ENCODE measurements at regions not wholly inside any gene's neighbourhood (a gene's known extent, or its start where the extent isn't known, plus 50 kb on each side); places are given as distances from the start of the nearest gene placed in this dataset.

- peaks cover 0 to 48% (median 4%) of the 10 kb centered on the region in 4 donors for H3K4me1 ChIP-seq
- H3K9me3 ChIP-seq, result peaks cover 0 to 15% (median 12%) of the 10 kb centered on the region in 3 donors
- no peak for DNase-seq
- no peak for TF ChIP-seq CTCF (IDR thresholded peaks at IDR 0.05)
- no peaks in the 10 kb centered on the region for H3K36me3 ChIP-seq
- no peak overlapping the region for H3K4me3 ChIP-seq
- H3K27ac ChIP-seq, result peak overlapping the region in 1 of 2 donors; percentile 51
- H3K27me3 ChIP-seq, result no peaks in the 10 kb centered on the region
- intact Hi-C loops (cut with DNase I; ENCODE audit: low total_unique reads), result no loop called here
These were observed 229.1 kb downstream of the DEPDC1B start for GRCh38 chr5:60470881-60471280.

- intact Hi-C loops (cut with DNase I; ENCODE audit: low total_unique reads), result no loop called here
- H3K36me3 ChIP-seq, result no peaks in the 10 kb centered on the region
- DNase-seq, result no peak
- no peak overlapping the region for H3K27ac ChIP-seq
- peaks cover 0 to 15% (median 12%) of the 10 kb centered on the region in 3 donors for H3K9me3 ChIP-seq
- H3K4me3 ChIP-seq, result no peak overlapping the region
- H3K4me1 ChIP-seq, result peaks cover 0 to 36% (median 0%) of the 10 kb centered on the region in 4 donors
- no peak for TF ChIP-seq CTCF (IDR thresholded peaks at IDR 0.05)
- H3K27me3 ChIP-seq, result no peaks in the 10 kb centered on the region
These were observed 230.7 kb downstream of the DEPDC1B start for GRCh38 chr5:60469286-60469685.

GRCh38 chr5:60463179-60463868 lies 236.6 kb downstream of the DEPDC1B start:
- DNase-seq, result no peak

GRCh38 chr5:60458666-60459065 lies 241.3 kb downstream of the DEPDC1B start:
- intact Hi-C loops (cut with DNase I; ENCODE audit: low total_unique reads), result no loop called here
- TF ChIP-seq CTCF (IDR thresholded peaks at IDR 0.05), result no peak
- H3K9me3 ChIP-seq, result no peaks in the 10 kb centered on the region
- DNase-seq, result no peak
- peak overlapping the region in 1 of 2 donors; percentile 29 for H3K27ac ChIP-seq
- peaks cover 0 to 52% (median 10%) of the 10 kb centered on the region in 4 donors for H3K4me1 ChIP-seq
- no peaks in the 10 kb centered on the region for H3K27me3 ChIP-seq
- no peaks in the 10 kb centered on the region for H3K36me3 ChIP-seq
- no peak overlapping the region for H3K4me3 ChIP-seq

More at GRCh38 chr5:60463179-60463868, 236.6 kb downstream of the DEPDC1B start:
- H3K27me3 ChIP-seq, result no peaks in the 10 kb centered on the region
- peak overlapping the region in 1 of 2 donors; percentile 46 for H3K27ac ChIP-seq
- H3K4me3 ChIP-seq, result no peak overlapping the region
- no peak for TF ChIP-seq CTCF (IDR thresholded peaks at IDR 0.05)
- peaks cover 0 to 35% (median 8%) of the 10 kb centered on the region in 4 donors for H3K4me1 ChIP-seq
- no peaks in the 10 kb centered on the region for H3K9me3 ChIP-seq
- intact Hi-C loops (cut with DNase I; ENCODE audit: low total_unique reads), result no loop called here
- no peaks in the 10 kb centered on the region for H3K36me3 ChIP-seq

- Histone ChIP-seq H3K4me3 (no peak overlapping the region), H3K27ac (no peak overlapping the region), H3K4me1 (peaks cover 0 to 40% (median 4%) of the 10 kb centered on the region in 4 donors), H3K9me3 (no peaks in the 10 kb centered on the region), H3K27me3 (no peaks in the 10 kb centered on the region), H3K36me3 (no peaks in the 10 kb centered on the region)
- no peak for TF ChIP-seq CTCF (IDR thresholded peaks at IDR 0.05)
- DNase-seq, result no peak
- intact Hi-C loops (cut with DNase I; ENCODE audit: low total_unique reads), result no loop called here
These were observed 242.7 kb downstream of the DEPDC1B start for GRCh38 chr5:60457233-60457632.
